Upper lobe of left lung (tissue), 6 donors: ENCODE measurements at regions not wholly inside any gene's neighbourhood (a gene's known extent, or its start where the extent isn't known, plus 50 kb on each side); places are given as distances from the start of the nearest gene placed in this dataset.

ENCODE experiments used
- ATAC-seq, 2 donors: fragments of 200-7000 bp; cut with Tn5 transposase; one replicate each; pipeline ENCODE4 v1.9.1; 2022; ENCODE audit warnings: mild to moderate bottlenecking in 2 of 2, moderate library complexity in 2 of 2; ENCODE audit not compliant: low FRiP score in 2 of 2
- DNase-seq, 2 donors: peaks; one replicate each; pipeline ENCODE4 v3.0.0-alpha.2; 2019 to 2020
- H3K27ac ChIP-seq, 4 donors: fragments of 200-600 bp; sonication (generic); one replicate each; pipeline ENCODE4 v1.5.1; 2016 to 2019
- H3K27me3 ChIP-seq, 4 donors: fragments of 200-600 bp; sonication (generic); one replicate each; pipeline ENCODE4 v1.5.1; 2017 to 2019
- H3K36me3 ChIP-seq, 4 donors: fragments of 200-600 bp; sonication (generic); one replicate each; pipeline ENCODE4 v1.5.1; 2016 to 2019
- H3K4me1 ChIP-seq, 4 donors: fragments of 200-600 bp; sonication (generic); one replicate each; pipeline ENCODE4 v1.5.1; 2018 to 2019
- H3K4me3 ChIP-seq, 4 donors: fragments of 200-600 bp; sonication (generic); one replicate each; pipeline ENCODE4 v1.5.1; 2017 to 2019; ENCODE audit warnings: mild to moderate bottlenecking in 2 of 4, moderate library complexity in 1 of 4
- H3K9me3 ChIP-seq, 4 donors: fragments of 200-600 bp; sonication (generic); one replicate each; pipeline ENCODE4 v1.5.1; 2018 to 2019
- EP300 ChIP-seq, 4 donors: sonication (generic); formaldehyde crosslinking; IDR thresholded peaks; one replicate each; pipeline ENCODE4 v1.5.1; 2017; ENCODE audit warnings: antibody characterized with exemption in 4 of 4, control low read depth in 2 of 4
- POLR2A ChIP-seq, 4 donors: fragments of 450-650 bp; IDR thresholded peaks; one replicate each; pipeline ENCODE4 v1.5.1; 2016 to 2017; ENCODE audit warnings: antibody characterized with exemption in 4 of 4, mild to moderate bottlenecking in 2 of 4
- POLR2AphosphoS5 ChIP-seq, 2 donors: sonication (generic); formaldehyde crosslinking; IDR thresholded peaks; one replicate each; pipeline ENCODE4 v1.5.1; 2017; ENCODE audit warnings: antibody characterized with exemption in 2 of 2
- WGBS, 2 donors: methylation state at CpG; one replicate each; pipeline ENCODE4 v1.1.5; 2017 to 2018; 5-methylcytosine and 5-hydroxymethylcytosine counted together
- TF ChIP-seq, protein P1 (sequence below), 6 experiments: fragments of 450-650 bp in 4 of 6; fragments of 200-600 bp in 2 of 6; sonication (generic) in 2 of 6; IDR thresholded peaks; one replicate each; pipeline ENCODE4 v1.5.1; 2016 to 2019; ENCODE audit warnings: antibody characterized with exemption in 6 of 6
- donor health status: DM: no; HTN: no; CAD: no; lungs with moderate emphysema.
- donor health status: DM: no; HTN: yes; CAD: no; lungs with severe emphysema.

DNA sequence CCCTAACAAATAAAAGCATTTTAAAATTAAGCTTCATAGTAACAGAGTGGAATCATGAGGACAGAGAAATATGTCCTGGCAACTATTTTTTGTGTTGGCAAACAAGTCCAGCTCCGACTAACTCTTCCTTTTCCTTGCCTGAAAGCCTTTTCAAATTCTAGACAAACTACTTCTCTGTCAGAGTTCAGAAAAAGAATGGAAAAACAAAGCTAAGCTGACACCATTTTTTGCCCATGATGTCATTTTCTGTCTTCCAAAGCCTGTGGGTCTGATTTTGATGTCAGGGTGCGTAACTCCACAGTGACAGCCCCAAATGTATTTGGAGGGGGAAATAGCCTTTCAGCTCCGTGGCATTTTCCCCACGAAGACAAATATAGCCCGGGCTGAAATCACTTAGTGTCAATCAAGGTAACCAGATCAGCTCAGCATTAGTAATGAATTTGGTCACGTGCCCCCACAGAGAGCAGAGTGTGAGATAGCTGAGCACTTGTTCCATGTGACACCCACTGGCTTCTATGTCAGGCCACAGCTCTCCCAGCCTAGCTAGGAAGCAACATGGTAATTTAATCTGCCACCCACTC is 233.0 kb upstream of the SIX2 start:
- WGBS, 2 donors: 39 to 48% methylated on average over 6 of the region's 6 CpGs
- peak in 1 of 2 donors; percentile 60 for ATAC-seq

DNA sequence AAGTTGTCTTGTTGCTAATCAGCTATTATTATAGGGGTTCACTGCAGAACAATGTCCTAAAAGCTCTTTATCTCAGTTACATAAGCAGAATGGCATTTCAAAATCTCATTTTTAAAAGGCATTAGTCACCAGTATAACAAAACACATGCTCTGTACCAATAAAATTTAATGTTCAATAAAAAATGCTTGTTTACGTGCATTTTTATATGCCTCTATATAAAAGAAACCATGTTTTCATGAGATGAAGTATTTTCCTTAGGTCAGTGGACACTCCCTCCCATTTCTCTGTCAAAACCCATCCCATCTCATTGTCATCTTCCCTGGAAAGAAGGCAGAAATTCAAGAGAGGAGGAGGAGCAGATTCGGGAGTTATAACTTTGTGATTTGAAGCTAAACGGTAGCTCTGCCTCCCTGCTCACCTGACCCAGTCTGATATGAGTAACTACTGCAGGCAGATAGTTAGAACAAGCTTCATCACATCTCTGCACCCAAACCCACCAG is 231.9 kb upstream of the SIX2 start:
- Histone ChIP-seq H3K36me3 (no peaks in the 10 kb centered on the region), H3K27me3 (no peaks in the 10 kb centered on the region), H3K9me3 (no peaks in the 10 kb centered on the region), H3K4me1 (peaks cover 0 to 4% (median 0%) of the 10 kb centered on the region in 4 donors), H3K27ac (no peak overlapping the region), H3K4me3 (no peak overlapping the region)
- no peak for DNase-seq
- no peak for TF ChIP-seq POLR2A (IDR thresholded peaks at IDR 0.05)
- TF ChIP-seq EP300 (IDR thresholded peaks at IDR 0.05): no peak
- TF ChIP-seq POLR2AphosphoS5 (IDR thresholded peaks at IDR 0.05): no peak
- TF ChIP-seq, protein P1, sequence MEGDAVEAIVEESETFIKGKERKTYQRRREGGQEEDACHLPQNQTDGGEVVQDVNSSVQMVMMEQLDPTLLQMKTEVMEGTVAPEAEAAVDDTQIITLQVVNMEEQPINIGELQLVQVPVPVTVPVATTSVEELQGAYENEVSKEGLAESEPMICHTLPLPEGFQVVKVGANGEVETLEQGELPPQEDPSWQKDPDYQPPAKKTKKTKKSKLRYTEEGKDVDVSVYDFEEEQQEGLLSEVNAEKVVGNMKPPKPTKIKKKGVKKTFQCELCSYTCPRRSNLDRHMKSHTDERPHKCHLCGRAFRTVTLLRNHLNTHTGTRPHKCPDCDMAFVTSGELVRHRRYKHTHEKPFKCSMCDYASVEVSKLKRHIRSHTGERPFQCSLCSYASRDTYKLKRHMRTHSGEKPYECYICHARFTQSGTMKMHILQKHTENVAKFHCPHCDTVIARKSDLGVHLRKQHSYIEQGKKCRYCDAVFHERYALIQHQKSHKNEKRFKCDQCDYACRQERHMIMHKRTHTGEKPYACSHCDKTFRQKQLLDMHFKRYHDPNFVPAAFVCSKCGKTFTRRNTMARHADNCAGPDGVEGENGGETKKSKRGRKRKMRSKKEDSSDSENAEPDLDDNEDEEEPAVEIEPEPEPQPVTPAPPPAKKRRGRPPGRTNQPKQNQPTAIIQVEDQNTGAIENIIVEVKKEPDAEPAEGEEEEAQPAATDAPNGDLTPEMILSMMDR (IDR thresholded peaks at IDR 0.05): no peak
- 62 to 71% methylated on average over 3 of the region's 3 CpGs for WGBS, 2 donors
- no peak for ATAC-seq

More for the DNA sequence above, 233.0 kb upstream of the SIX2 start:
- Histone ChIP-seq H3K36me3 (no peaks in the 10 kb centered on the region), H3K27ac (no peak overlapping the region), H3K4me1 (peaks cover 0 to 4% (median 0%) of the 10 kb centered on the region in 4 donors), H3K9me3 (no peaks in the 10 kb centered on the region), H3K27me3 (no peaks in the 10 kb centered on the region), H3K4me3 (no peak overlapping the region)
- TF ChIP-seq POLR2A (IDR thresholded peaks at IDR 0.05) (no peak), EP300 (IDR thresholded peaks at IDR 0.05) (no peak), POLR2AphosphoS5 (IDR thresholded peaks at IDR 0.05) (no peak)
- TF ChIP-seq, protein P1 (IDR thresholded peaks at IDR 0.05): no peak
- DNase-seq: no peak

DNA sequence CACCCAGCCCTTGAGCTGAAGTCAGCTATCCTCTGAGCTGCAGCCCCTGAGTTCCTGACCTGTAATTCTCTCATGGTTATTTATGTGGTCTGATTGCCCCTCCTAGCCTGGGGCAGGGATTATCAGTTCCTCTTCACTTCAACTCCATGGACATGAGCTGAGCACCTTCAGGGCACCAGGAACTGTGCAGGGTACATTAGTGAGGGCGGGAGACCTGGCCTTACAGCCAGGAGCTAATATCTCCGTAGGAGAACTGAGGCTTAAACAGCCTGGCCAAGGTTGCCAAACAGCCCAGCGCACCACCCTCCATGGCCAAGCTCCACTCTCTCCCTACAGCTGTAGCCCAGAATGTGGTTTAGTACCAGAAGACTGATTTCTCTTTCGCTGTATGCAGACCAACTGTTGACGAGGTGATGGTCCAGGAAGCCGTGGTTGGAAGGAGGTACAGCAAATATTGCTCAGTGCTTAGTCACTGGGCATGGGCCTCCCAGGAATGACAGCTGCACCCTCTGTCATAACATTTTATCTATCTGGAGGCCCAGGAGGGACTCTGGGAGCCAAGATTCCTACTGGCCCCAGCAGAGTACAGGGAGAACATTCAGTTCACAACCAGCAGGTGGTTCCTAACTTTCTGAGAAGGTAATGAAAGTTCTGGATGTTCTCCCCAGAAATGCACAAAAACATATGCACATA is 228.7 kb upstream of the SIX2 start:
- Histone ChIP-seq H3K27me3 (no peaks in the 10 kb centered on the region), H3K36me3 (no peaks in the 10 kb centered on the region), H3K9me3 (no peaks in the 10 kb centered on the region), H3K4me1 (peaks cover 0 to 4% (median 0%) of the 10 kb centered on the region in 4 donors), H3K4me3 (no peak overlapping the region), H3K27ac (no peak overlapping the region)
- TF ChIP-seq, protein P1 (IDR thresholded peaks at IDR 0.05): no peak
- TF ChIP-seq EP300 (IDR thresholded peaks at IDR 0.05): no peak
- no peak for TF ChIP-seq POLR2A (IDR thresholded peaks at IDR 0.05)
- TF ChIP-seq POLR2AphosphoS5 (IDR thresholded peaks at IDR 0.05): no peak
- no peak for DNase-seq
- peak; percentile 12 to 78 for ATAC-seq
- 75 to 76% methylated on average over 5 to 6 of the region's 6 CpGs for WGBS, 2 donors

DNA sequence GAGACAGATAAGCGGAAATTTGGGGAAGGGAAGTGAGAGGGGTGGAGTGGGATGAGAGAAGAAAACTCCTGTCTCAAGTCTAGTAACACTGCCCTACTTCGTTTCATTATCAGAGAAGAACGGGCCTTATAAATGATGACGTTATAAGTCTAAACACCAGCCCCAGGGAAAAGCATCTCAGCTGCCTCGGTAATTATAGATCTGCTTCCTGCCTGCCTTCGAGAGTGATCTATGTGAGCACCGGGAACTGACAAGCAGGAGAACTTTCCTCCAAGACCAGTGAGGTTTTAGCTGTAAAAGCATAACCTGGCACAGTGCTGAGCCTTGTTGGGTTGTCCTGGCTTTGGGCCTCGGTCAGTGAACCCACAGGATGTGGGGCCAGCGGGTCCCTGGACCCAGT is 227.9 kb upstream of the SIX2 start:
- DNase-seq (no peak), ATAC-seq (peak in 1 of 2 donors; percentile 27)
- H3K4me3 ChIP-seq: no peak overlapping the region
- H3K27ac ChIP-seq: no peak overlapping the region
- H3K27me3 ChIP-seq: no peaks in the 10 kb centered on the region
- no peaks in the 10 kb centered on the region for H3K9me3 ChIP-seq
- WGBS, 2 donors: 43% methylated on average over 7 to 9 of the region's 9 CpGs
- peaks cover 0 to 4% (median 0%) of the 10 kb centered on the region in 4 donors for H3K4me1 ChIP-seq
- TF ChIP-seq, protein P1 (IDR thresholded peaks at IDR 0.05): no peak
- TF ChIP-seq EP300 (IDR thresholded peaks at IDR 0.05) (no peak), POLR2A (IDR thresholded peaks at IDR 0.05) (no peak), POLR2AphosphoS5 (IDR thresholded peaks at IDR 0.05) (no peak)
- no peaks in the 10 kb centered on the region for H3K36me3 ChIP-seq
